ENCODE measurements at regions not wholly inside any gene's neighbourhood (a gene's known extent, or its start where the extent isn't known, plus 50 kb on each side); places are given as distances from the start of the nearest gene placed in this dataset.

DNA sequence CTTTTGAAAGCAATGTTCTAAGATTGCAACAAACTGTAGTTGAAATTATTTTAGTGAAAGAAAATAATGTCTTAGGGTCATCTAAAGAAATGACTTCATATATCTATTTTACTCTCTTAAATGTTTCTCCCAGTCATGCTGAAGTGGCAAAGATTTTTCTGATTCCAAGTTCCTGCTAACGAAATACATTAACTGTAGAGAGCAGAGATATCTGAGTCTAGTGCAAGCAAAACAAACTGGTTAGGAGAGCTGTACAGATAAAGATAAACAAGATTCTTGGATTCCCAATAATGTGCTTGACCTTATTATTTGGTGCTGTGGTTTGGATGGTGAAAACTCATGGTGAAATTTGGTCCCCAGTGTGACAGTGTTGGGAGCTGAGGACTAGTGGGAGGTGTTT, 199.9 kb upstream of the PWP1 start:
- Histone ChIP-seq H3K36me3 (ENCODE audit: control insufficient read depth in 2 of 2, extremely low read depth in 1 of 2, insufficient read depth in 2 of 2, low read length in 2 of 2) (no peaks in the 10 kb centered on the region), H3K27me3 (ENCODE audit: control insufficient read depth in 2 of 2, insufficient read depth in 2 of 2, low read length in 2 of 2) (no peaks in the 10 kb centered on the region), H4K20me1 (replicated peaks; ENCODE audit: control insufficient read depth, extremely low read depth, insufficient read depth, low read length) (no peaks in the 10 kb centered on the region), H3K9me1 (replicated peaks; ENCODE audit: control insufficient read depth, extremely low read depth, insufficient read depth, low read length) (no peaks in the 10 kb centered on the region), H3K4me1 (ENCODE audit: control insufficient read depth, extremely low read depth, insufficient read depth, low read length) (no peaks in the 10 kb centered on the region), H3K9me3 (replicated peaks; ENCODE audit: control insufficient read depth, insufficient read depth, low read length) (no peaks in the 10 kb centered on the region), H2AFZ (ENCODE audit: low read depth, low read length) (no peak overlapping the region), H3K79me2 (ENCODE audit: control insufficient read depth, insufficient read depth, low read length) (no peaks in the 10 kb centered on the region), H3K4me3 (replicated peaks in 1 of 3; ENCODE audit: insufficient read depth in 1 of 3, low read depth in 1 of 3, low read length in 3 of 3) (no peak overlapping the region), H3K9ac (replicated peaks; ENCODE audit: extremely low read depth, insufficient read depth, low read length) (no peak overlapping the region), H3K4me2 (ENCODE audit: insufficient read depth, low read length) (no peak overlapping the region), H3K27ac (ENCODE audit: insufficient read depth, low read depth, low read length) (no peak overlapping the region)
- POLR2A ChIA-PET: no interaction called here
- TF ChIP-seq GATA2 (IDR thresholded peaks at IDR 0.05; ENCODE audit: insufficient read depth, insufficient read length, low read depth, low read length) (no peak), FOS (IDR thresholded peaks at IDR 0.05; ENCODE audit: borderline replicate concordance, insufficient read depth, low read length) (no peak)
- intact Hi-C loops (cut with micrococcal nuclease) (no loop called here), dilution Hi-C loops (cut with MboI; ENCODE audit: extremely low pct_ligation_motif_present, low sequenced_read_pairs) (no loop called here)
- CTCF ChIA-PET: no interaction called here
- DNase-seq (ENCODE audit: low read depth, low spot score): no peak
- no TSS peak for BruUV-seq (replicated peaks)
- FAIRE-seq: no peak

DNA sequence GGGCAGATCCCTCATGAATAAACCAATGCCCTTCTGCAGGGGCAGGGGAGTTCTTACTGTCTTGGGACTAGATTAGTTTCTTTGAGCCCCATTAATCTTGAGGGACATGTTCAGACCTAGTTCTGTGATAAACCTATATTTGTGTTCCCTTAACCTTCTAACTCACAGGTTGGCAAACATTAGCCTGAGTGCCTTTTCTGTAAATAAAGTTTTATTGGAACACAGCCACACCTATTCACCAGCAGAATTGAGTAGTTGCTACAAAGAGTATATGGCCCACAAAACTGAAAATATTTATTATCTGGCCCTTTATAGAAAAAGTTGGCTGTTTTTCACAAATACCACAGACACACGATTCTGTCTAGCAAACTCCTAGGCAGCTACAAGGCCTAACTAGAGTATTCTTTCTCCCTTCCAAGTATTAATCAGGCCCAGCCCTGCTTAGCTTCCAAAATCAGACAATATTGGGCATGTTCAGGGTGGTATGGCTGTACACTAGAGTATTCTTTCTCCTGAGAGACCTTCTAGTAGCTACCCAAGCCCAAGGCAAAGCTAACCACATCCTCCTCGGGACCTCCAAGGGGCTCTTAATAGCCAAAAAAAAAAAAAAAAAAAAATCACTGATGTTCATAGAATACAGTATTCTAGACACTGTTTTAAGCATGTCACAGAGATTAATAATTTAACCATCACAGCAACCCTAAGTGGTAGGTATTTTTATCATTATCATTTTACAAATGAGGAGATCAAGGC, 199.3 kb upstream of the PWP1 start:
- Histone ChIP-seq H3K9ac (replicated peaks; ENCODE audit: extremely low read depth, insufficient read depth, low read length) (no peak overlapping the region), H3K4me1 (ENCODE audit: control insufficient read depth, extremely low read depth, insufficient read depth, low read length) (no peaks in the 10 kb centered on the region), H3K4me2 (ENCODE audit: insufficient read depth, low read length) (no peak overlapping the region), H2AFZ (ENCODE audit: low read depth, low read length) (no peak overlapping the region), H3K4me3 (replicated peaks in 1 of 3; ENCODE audit: insufficient read depth in 1 of 3, low read depth in 1 of 3, low read length in 3 of 3) (no peak overlapping the region), H3K27me3 (ENCODE audit: control insufficient read depth in 2 of 2, insufficient read depth in 2 of 2, low read length in 2 of 2) (no peaks in the 10 kb centered on the region), H3K9me1 (replicated peaks; ENCODE audit: control insufficient read depth, extremely low read depth, insufficient read depth, low read length) (no peaks in the 10 kb centered on the region), H3K27ac (ENCODE audit: insufficient read depth, low read depth, low read length) (no peak overlapping the region), H3K9me3 (replicated peaks; ENCODE audit: control insufficient read depth, insufficient read depth, low read length) (no peaks in the 10 kb centered on the region), H3K36me3 (ENCODE audit: control insufficient read depth in 2 of 2, extremely low read depth in 1 of 2, insufficient read depth in 2 of 2, low read length in 2 of 2) (no peaks in the 10 kb centered on the region), H3K79me2 (ENCODE audit: control insufficient read depth, insufficient read depth, low read length) (no peaks in the 10 kb centered on the region), H4K20me1 (replicated peaks; ENCODE audit: control insufficient read depth, extremely low read depth, insufficient read depth, low read length) (no peaks in the 10 kb centered on the region)
- dilution Hi-C loops (cut with MboI; ENCODE audit: extremely low pct_ligation_motif_present, low sequenced_read_pairs): no loop called here
- FAIRE-seq (no peak), DNase-seq (ENCODE audit: low read depth, low spot score) (no peak)
- POLR2A ChIA-PET: no interaction called here
- BruUV-seq (replicated peaks): no TSS peak
- intact Hi-C loops (cut with micrococcal nuclease): no loop called here
- TF ChIP-seq POLR2A (IDR thresholded peaks at IDR 0.05; ENCODE audit: low read depth, low read length): no peak
- TF ChIP-seq, protein P1, sequence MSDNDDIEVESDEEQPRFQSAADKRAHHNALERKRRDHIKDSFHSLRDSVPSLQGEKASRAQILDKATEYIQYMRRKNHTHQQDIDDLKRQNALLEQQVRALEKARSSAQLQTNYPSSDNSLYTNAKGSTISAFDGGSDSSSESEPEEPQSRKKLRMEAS (IDR thresholded peaks at IDR 0.05; ENCODE audit: insufficient read depth, insufficient read length): no peak
- no peak for TF ChIP-seq JUN (IDR thresholded peaks at IDR 0.05; ENCODE audit: borderline replicate concordance, insufficient read depth, insufficient read length, low read depth)
- TF ChIP-seq GATA2 (IDR thresholded peaks at IDR 0.05; ENCODE audit: insufficient read depth, insufficient read length, low read depth, low read length): no peak
- TF ChIP-seq FOS (IDR thresholded peaks at IDR 0.05; ENCODE audit: borderline replicate concordance, insufficient read depth, low read length): no peak
- no peak for TF ChIP-seq POLR2AphosphoS5 (IDR thresholded peaks at IDR 0.05; ENCODE audit: insufficient read depth, low read depth, low read length)
- CTCF ChIA-PET: no interaction called here
